GM23338 (cell line): ENCODE measurements at regions not wholly inside any gene's neighbourhood (a gene's known extent, or its start where the extent isn't known, plus 50 kb on each side); places are given as distances from the start of the nearest gene placed in this dataset.

ENCODE experiments used
- ATAC-seq: fragments of 200-7000 bp; cut with Tn5 transposase; 3 replicates; pipeline ENCODE4 v1.9.1; 2020
- DNase-seq: peaks from one replicate; pipeline ENCODE4 v3.0.0-alpha.2; 2015; ENCODE audit warnings: low spot score
- H2AFZ ChIP-seq: fragments of 200-600 bp; sonication (generic); 2 replicates; pipeline ENCODE4 v1.8.0; 2016; ENCODE audit warnings: antibody characterized with exemption, mild to moderate bottlenecking, moderate library complexity
- H3F3A ChIP-seq: fragments of 200-600 bp; sonication (generic); replicated peaks from 2 replicates; pipeline ENCODE4 v1.8.0; 2017; ENCODE audit warnings: antibody characterized with exemption, mixed run types, low read depth
- H3K27ac ChIP-seq: fragments of 200-600 bp; sonication (generic); 2 replicates; pipeline ENCODE4 v1.6.1; 2016; ENCODE audit warnings: low read depth
- H3K27me3 ChIP-seq: fragments of 200-600 bp; sonication (generic); 2 replicates; pipeline ENCODE4 v1.8.0; 2016; ENCODE audit warnings: mild to moderate bottlenecking, mixed run types, moderate library complexity; ENCODE audit not compliant: insufficient read depth
- H3K36me3 ChIP-seq: fragments of 200-600 bp; sonication (generic); 2 replicates; pipeline ENCODE4 v1.8.0; 2016; ENCODE audit warnings: mild to moderate bottlenecking; ENCODE audit not compliant: insufficient read depth
- H3K4me1 ChIP-seq: fragments of 200-600 bp; sonication (generic); 2 replicates; pipeline ENCODE4 v1.8.0; 2016; ENCODE audit warnings: mild to moderate bottlenecking, moderate library complexity; ENCODE audit not compliant: insufficient read depth
- H3K4me2 ChIP-seq: fragments of 200-600 bp; sonication (generic); 2 replicates; pipeline ENCODE4 v1.7.1; 2017; ENCODE audit warnings: mixed run types
- H3K4me3 ChIP-seq: fragments of 200-600 bp; sonication (generic); 2 replicates; pipeline ENCODE4 v1.6.1; 2016; ENCODE audit warnings: mixed run types
- H3K79me2 ChIP-seq: fragments of 200-600 bp; sonication (generic); replicated peaks from 2 replicates; pipeline ENCODE4 v1.8.0; 2017; ENCODE audit warnings: mild to moderate bottlenecking; ENCODE audit not compliant: insufficient read depth
- H3K9me2 ChIP-seq: fragments of 200-600 bp; sonication (generic); 2 replicates; pipeline ENCODE4 v1.8.0; 2017; ENCODE audit not compliant: insufficient read depth
- H4K20me1 ChIP-seq: fragments of 200-600 bp; sonication (generic); replicated peaks from 2 replicates; pipeline ENCODE4 v1.8.0; 2017; ENCODE audit warnings: mild to moderate bottlenecking; ENCODE audit not compliant: insufficient read depth
- H3K27ac Mint-ChIP-seq: 2 replicates; pipeline ENCODE4 v1.8.0; 2020; ENCODE audit warnings: inconsistent platforms, mild to moderate bottlenecking, moderate library complexity, mixed read lengths
- H3K27me3 Mint-ChIP-seq: 3 replicates; pipeline ENCODE4 v1.8.0; 2022; ENCODE audit warnings: low read depth, mild to moderate bottlenecking, moderate library complexity, mixed read lengths, inconsistent platforms; ENCODE audit not compliant: insufficient read depth, poor library complexity
- H3K36me3 Mint-ChIP-seq: 3 replicates; pipeline ENCODE4 v1.8.0; 2021; ENCODE audit warnings: low read depth, mild to moderate bottlenecking, inconsistent platforms, moderate library complexity, mixed read lengths
- H3K4me1 Mint-ChIP-seq: 3 replicates; pipeline ENCODE4 v1.8.0; 2020; ENCODE audit warnings: mild to moderate bottlenecking, inconsistent platforms, mixed read lengths
- H3K4me3 Mint-ChIP-seq: 3 replicates; pipeline ENCODE4 v1.8.0; 2021; ENCODE audit warnings: moderate library complexity, mild to moderate bottlenecking, inconsistent platforms, mixed read lengths
- H3K9me3 Mint-ChIP-seq: 3 replicates; pipeline ENCODE4 v1.8.0; 2020; ENCODE audit warnings: moderate library complexity, mild to moderate bottlenecking, inconsistent platforms, mixed read lengths
- ETS1 ChIP-seq: IDR thresholded peaks from 2 replicates; pipeline ENCODE4 v1.6.1; 2016; ENCODE audit warnings: antibody characterized with exemption
- EZH2 ChIP-seq: fragments of 200-600 bp; sonication (generic); IDR thresholded peaks from one replicate; pipeline ENCODE4 v1.8.0; 2017; ENCODE audit warnings: antibody characterized with exemption, mild to moderate bottlenecking, low read depth; ENCODE audit not compliant: unreplicated experiment
- EZH2phosphoT487 ChIP-seq: fragments of 200-600 bp; sonication (generic); IDR thresholded peaks from one replicate; pipeline ENCODE4 v1.8.1; 2018; ENCODE audit warnings: antibody characterized with exemption; ENCODE audit not compliant: unreplicated experiment
- JUNB ChIP-seq: IDR thresholded peaks from one replicate; pipeline ENCODE4 v1.6.1; 2016; ENCODE audit warnings: antibody characterized with exemption; ENCODE audit not compliant: unreplicated experiment
- NANOG ChIP-seq: IDR thresholded peaks from 2 replicates; pipeline ENCODE4 v1.6.1; 2016; ENCODE audit warnings: antibody characterized with exemption, borderline replicate concordance
- STAT1 ChIP-seq: IDR thresholded peaks from one replicate; pipeline ENCODE4 v1.6.1; 2016; ENCODE audit warnings: antibody characterized with exemption; ENCODE audit not compliant: unreplicated experiment
- ZNF114 ChIP-seq: fragments of 250-450 bp; sonication (Bioruptor Pico); IDR thresholded peaks from 2 replicates; pipeline ENCODE4 v1.5.0; 2020; ENCODE audit warnings: mild to moderate bottlenecking, moderate library complexity
- ZNF462 ChIP-seq: fragments of 250-450 bp; sonication (Bioruptor Pico); IDR thresholded peaks from 2 replicates; pipeline ENCODE4 v1.5.0; 2020; ENCODE audit warnings: mild to moderate bottlenecking, moderate library complexity
- TF ChIP-seq, protein P1 (sequence below), 2 experiments: fragments of 200-600 bp in 1 of 2; sonication (generic) in 1 of 2; conservative IDR thresholded peaks; 2 replicates each; pipeline versions ENCODE4 v1.5.1 to v1.6.1; 2016 to 2017; ENCODE audit warnings: antibody characterized with exemption in 2 of 2, low read depth in 2 of 2, mild to moderate bottlenecking in 2 of 2, moderate library complexity in 1 of 2
- TF ChIP-seq, protein P2 (sequence below): IDR thresholded peaks from one replicate; pipeline ENCODE4 v1.6.1; 2018; ENCODE audit warnings: antibody characterized with exemption; ENCODE audit not compliant: unreplicated experiment

- H3K27me3 ChIP-seq: no peaks in the 10 kb centered on the region
- peaks cover 29% of the 10 kb centered on the region for H3K36me3 Mint-ChIP-seq
- ATAC-seq: no peak
- H3K79me2 ChIP-seq: no peaks in the 10 kb centered on the region
- H3K4me3 Mint-ChIP-seq: no peak overlapping the region
- no peak for TF ChIP-seq ETS1
- TF ChIP-seq ZNF462 (CRISPR knock-in tag): no peak
- TF ChIP-seq, protein P1, sequence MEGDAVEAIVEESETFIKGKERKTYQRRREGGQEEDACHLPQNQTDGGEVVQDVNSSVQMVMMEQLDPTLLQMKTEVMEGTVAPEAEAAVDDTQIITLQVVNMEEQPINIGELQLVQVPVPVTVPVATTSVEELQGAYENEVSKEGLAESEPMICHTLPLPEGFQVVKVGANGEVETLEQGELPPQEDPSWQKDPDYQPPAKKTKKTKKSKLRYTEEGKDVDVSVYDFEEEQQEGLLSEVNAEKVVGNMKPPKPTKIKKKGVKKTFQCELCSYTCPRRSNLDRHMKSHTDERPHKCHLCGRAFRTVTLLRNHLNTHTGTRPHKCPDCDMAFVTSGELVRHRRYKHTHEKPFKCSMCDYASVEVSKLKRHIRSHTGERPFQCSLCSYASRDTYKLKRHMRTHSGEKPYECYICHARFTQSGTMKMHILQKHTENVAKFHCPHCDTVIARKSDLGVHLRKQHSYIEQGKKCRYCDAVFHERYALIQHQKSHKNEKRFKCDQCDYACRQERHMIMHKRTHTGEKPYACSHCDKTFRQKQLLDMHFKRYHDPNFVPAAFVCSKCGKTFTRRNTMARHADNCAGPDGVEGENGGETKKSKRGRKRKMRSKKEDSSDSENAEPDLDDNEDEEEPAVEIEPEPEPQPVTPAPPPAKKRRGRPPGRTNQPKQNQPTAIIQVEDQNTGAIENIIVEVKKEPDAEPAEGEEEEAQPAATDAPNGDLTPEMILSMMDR (conservative IDR thresholded peaks at IDR 0.05; ENCODE audit: low read depth in 2 of 2): no peak
- no peak for TF ChIP-seq EZH2
- TF ChIP-seq ZNF114 (CRISPR knock-in tag): no peak
- no peak for TF ChIP-seq NANOG
- TF ChIP-seq, protein P2, sequence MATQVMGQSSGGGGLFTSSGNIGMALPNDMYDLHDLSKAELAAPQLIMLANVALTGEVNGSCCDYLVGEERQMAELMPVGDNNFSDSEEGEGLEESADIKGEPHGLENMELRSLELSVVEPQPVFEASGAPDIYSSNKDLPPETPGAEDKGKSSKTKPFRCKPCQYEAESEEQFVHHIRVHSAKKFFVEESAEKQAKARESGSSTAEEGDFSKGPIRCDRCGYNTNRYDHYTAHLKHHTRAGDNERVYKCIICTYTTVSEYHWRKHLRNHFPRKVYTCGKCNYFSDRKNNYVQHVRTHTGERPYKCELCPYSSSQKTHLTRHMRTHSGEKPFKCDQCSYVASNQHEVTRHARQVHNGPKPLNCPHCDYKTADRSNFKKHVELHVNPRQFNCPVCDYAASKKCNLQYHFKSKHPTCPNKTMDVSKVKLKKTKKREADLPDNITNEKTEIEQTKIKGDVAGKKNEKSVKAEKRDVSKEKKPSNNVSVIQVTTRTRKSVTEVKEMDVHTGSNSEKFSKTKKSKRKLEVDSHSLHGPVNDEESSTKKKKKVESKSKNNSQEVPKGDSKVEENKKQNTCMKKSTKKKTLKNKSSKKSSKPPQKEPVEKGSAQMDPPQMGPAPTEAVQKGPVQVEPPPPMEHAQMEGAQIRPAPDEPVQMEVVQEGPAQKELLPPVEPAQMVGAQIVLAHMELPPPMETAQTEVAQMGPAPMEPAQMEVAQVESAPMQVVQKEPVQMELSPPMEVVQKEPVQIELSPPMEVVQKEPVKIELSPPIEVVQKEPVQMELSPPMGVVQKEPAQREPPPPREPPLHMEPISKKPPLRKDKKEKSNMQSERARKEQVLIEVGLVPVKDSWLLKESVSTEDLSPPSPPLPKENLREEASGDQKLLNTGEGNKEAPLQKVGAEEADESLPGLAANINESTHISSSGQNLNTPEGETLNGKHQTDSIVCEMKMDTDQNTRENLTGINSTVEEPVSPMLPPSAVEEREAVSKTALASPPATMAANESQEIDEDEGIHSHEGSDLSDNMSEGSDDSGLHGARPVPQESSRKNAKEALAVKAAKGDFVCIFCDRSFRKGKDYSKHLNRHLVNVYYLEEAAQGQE: no peak
- TF ChIP-seq EZH2phosphoT487: no peak
- TF ChIP-seq STAT1: no peak
- no peak for TF ChIP-seq JUNB
- H3K27ac Mint-ChIP-seq: no peak overlapping the region
- no peaks in the 10 kb centered on the region; the same call in 1 of the 2 replicates for H3K9me2 ChIP-seq
- H3K4me2 ChIP-seq: no peak overlapping the region
- no peaks in the 10 kb centered on the region for H3K27me3 Mint-ChIP-seq
- H3K9me3 Mint-ChIP-seq: peaks cover 21% of the 10 kb centered on the region
- no peaks in the 10 kb centered on the region for H4K20me1 ChIP-seq
- H2AFZ ChIP-seq: no peak overlapping the region
- no peaks in the 10 kb centered on the region for H3K4me1 ChIP-seq
- H3K4me3 ChIP-seq: no peak overlapping the region
- no peak for DNase-seq
- no peak overlapping the region for H3K27ac ChIP-seq
- no peaks in the 10 kb centered on the region for H3K4me1 Mint-ChIP-seq
- H3F3A ChIP-seq: no peaks in the 10 kb centered on the region
- peaks cover under 1% of the 10 kb centered on the region; the same call in 1 of the 2 replicates for H3K36me3 ChIP-seq
Measured at GRCh38 chr12:46500673-46501072, 128.1 kb upstream of the SLC38A2 start.
